GM21717 (cell line): ENCODE measurements at regions not wholly inside any gene's neighbourhood (a gene's known extent, or its start where the extent isn't known, plus 50 kb on each side); places are given as distances from the start of the nearest gene placed in this dataset.

Experiments used
- ATAC-seq: cut with Tn5 transposase; IDR thresholded peaks from one replicate; pipeline ENCODE4 v1.9.1; 2021; ENCODE audit warnings: mild to moderate bottlenecking, moderate library complexity; ENCODE audit not compliant: unreplicated experiment

GRCh38 chr13:40271931-40272775 is 394.3 kb downstream of the FOXO1 start:
- no peak for ATAC-seq

- ATAC-seq = no peak
These were observed 393.7 kb downstream of the FOXO1 start for GRCh38 chr13:40272776-40273139.

GRCh38 chr13:40273253-40274025 is 393.0 kb downstream of the FOXO1 start:
- ATAC-seq = no peak

- ATAC-seq = no peak
These were observed 392.3 kb downstream of the FOXO1 start for GRCh38 chr13:40274103-40274502.

- ATAC-seq = no peak
These were observed 391.3 kb downstream of the FOXO1 start for GRCh38 chr13:40275155-40275554.

- ATAC-seq = no peak
These were observed 390.8 kb downstream of the FOXO1 start for GRCh38 chr13:40275636-40276035.

GRCh38 chr13:40283666-40284065 is 382.8 kb downstream of the FOXO1 start:
- ATAC-seq = no peak

GRCh38 chr13:40285634-40286033 is 380.8 kb downstream of the FOXO1 start:
- ATAC-seq = no peak

- ATAC-seq = no peak
These were observed 379.0 kb downstream of the FOXO1 start for GRCh38 chr13:40287428-40287827.

- ATAC-seq = no peak
These were observed 378.2 kb downstream of the FOXO1 start for GRCh38 chr13:40288259-40288658.

- no peak for ATAC-seq
These were observed 375.7 kb downstream of the FOXO1 start for GRCh38 chr13:40290758-40291157.

GRCh38 chr13:40292108-40292507 is 374.3 kb downstream of the FOXO1 start:
- no peak for ATAC-seq

GRCh38 chr13:40292536-40292935 is 373.9 kb downstream of the FOXO1 start:
- ATAC-seq = no peak

GRCh38 chr13:40302351-40302750 is 364.1 kb downstream of the FOXO1 start:
- no peak for ATAC-seq

- ATAC-seq = no peak
These were observed 362.1 kb downstream of the FOXO1 start for GRCh38 chr13:40304391-40304790.

GRCh38 chr13:40306817-40307216 is 359.6 kb downstream of the FOXO1 start:
- ATAC-seq = no peak

GRCh38 chr13:40309881-40310280 is 356.6 kb downstream of the FOXO1 start:
- no peak for ATAC-seq

GRCh38 chr13:40311356-40312101 is 354.9 kb downstream of the FOXO1 start:
- no peak for ATAC-seq

- no peak for ATAC-seq
These were observed 352.9 kb downstream of the FOXO1 start for GRCh38 chr13:40313269-40314200.

GRCh38 chr13:40315416-40316064 is 350.9 kb downstream of the FOXO1 start:
- ATAC-seq = no peak
